PC-9 (cell line): ENCODE measurements at regions not wholly inside any gene's neighbourhood (a gene's known extent, or its start where the extent isn't known, plus 50 kb on each side); places are given as distances from the start of the nearest gene placed in this dataset.

Experiments used
- BruUV-seq: library from RNA; stranded (reverse); fragments of 400-500 nt; replicated peaks from 2 replicates; lab custom pipeline; 2021; lab: Mats Ljungman, UMichigan
- CTCF ChIA-PET: fragments of 300-600 bp; sonication (Branson Sonifier 250); formaldehyde crosslinking; loops from one replicate; lab custom pipeline; 2022; ENCODE audit warnings: antibody characterized with exemption; lab: Charles Lee
- POLR2A ChIA-PET: fragments of 300-600 bp; sonication (Branson Sonifier 250); formaldehyde crosslinking; loops from one replicate; lab custom pipeline; 2022; ENCODE audit warnings: antibody characterized with exemption; ENCODE audit not compliant: unreplicated experiment; lab: Charles Lee
- DNase-seq, 2 experiments: peaks; one replicate each; pipeline versions ENCODE4 v3.0.0 to v3.0.0-alpha.2; 2015 to 2022; ENCODE audit warnings: mixed read lengths in 1 of 2
- H2AFZ ChIP-seq: fragments of 200-600 bp; sonication (generic); 2 replicates; pipeline ENCODE4 v1.8.1; 2017; ENCODE audit warnings: antibody characterized with exemption
- H3F3A ChIP-seq: fragments of 200-600 bp; sonication (generic); 2 replicates; pipeline ENCODE4 v1.8.1; 2017; ENCODE audit warnings: antibody characterized with exemption, mild to moderate bottlenecking, low read depth; ENCODE audit not compliant: insufficient read depth
- H3K27ac ChIP-seq: fragments of 200-600 bp; sonication (generic); 2 replicates; pipeline ENCODE4 v1.6.1; 2016; ENCODE audit warnings: mixed run types
- H3K27me3 ChIP-seq: fragments of 200-600 bp; sonication (generic); 2 replicates; pipeline ENCODE4 v1.6.1; 2016; ENCODE audit warnings: low read depth, mixed run types; ENCODE audit not compliant: insufficient read depth
- H3K36me3 ChIP-seq: fragments of 200-600 bp; sonication (generic); 2 replicates; pipeline ENCODE4 v1.6.1; 2016; ENCODE audit warnings: low read depth, mixed run types
- H3K4me1 ChIP-seq: fragments of 200-600 bp; sonication (generic); replicated peaks from 2 replicates; pipeline ENCODE4 v1.6.1; 2016; ENCODE audit warnings: mixed run types; ENCODE audit not compliant: insufficient read depth
- H3K4me2 ChIP-seq: fragments of 200-600 bp; sonication (generic); 2 replicates; pipeline ENCODE4 v1.6.1; 2017; ENCODE audit warnings: mixed run types
- H3K4me3 ChIP-seq: fragments of 200-600 bp; sonication (generic); 2 replicates; pipeline ENCODE4 v1.6.1; 2016; ENCODE audit warnings: mixed run types
- H3K79me2 ChIP-seq: fragments of 200-600 bp; sonication (generic); 2 replicates; pipeline ENCODE4 v1.6.1; 2017; ENCODE audit warnings: low read depth, mixed run types
- H3K9me2 ChIP-seq: fragments of 200-600 bp; sonication (generic); 2 replicates; pipeline ENCODE4 v1.8.1; 2017; ENCODE audit warnings: mild to moderate bottlenecking; ENCODE audit not compliant: insufficient read depth
- H3K9me3 ChIP-seq: fragments of 200-600 bp; sonication (generic); 2 replicates; pipeline ENCODE4 v1.8.1; 2016; ENCODE audit warnings: low read depth; ENCODE audit not compliant: insufficient read depth
- H4K20me1 ChIP-seq: fragments of 200-600 bp; sonication (generic); 2 replicates; pipeline ENCODE4 v1.8.1; 2017; ENCODE audit not compliant: insufficient read depth
- CTCF ChIP-seq: fragments of 200-600 bp; sonication (generic); conservative IDR thresholded peaks from 2 replicates; pipeline ENCODE4 v1.6.1; 2017; ENCODE audit warnings: mixed run types, antibody characterized with exemption, mild to moderate bottlenecking, moderate library complexity
- EZH2 ChIP-seq: fragments of 200-600 bp; sonication (generic); IDR thresholded peaks from 2 replicates; pipeline ENCODE4 v1.8.0; 2017; ENCODE audit warnings: antibody characterized with exemption, low read depth
- intact Hi-C: fragments of 100-400 bp; cut with micrococcal nuclease; formaldehyde crosslinking; loops from one replicate; pipeline ENCODE4 v1.10.0; 2022; ENCODE audit not compliant: unreplicated experiment

- no peak overlapping the region for H3K4me3 ChIP-seq
- intact Hi-C loops: no loop called here
- CTCF ChIA-PET: no interaction called here
- H3F3A ChIP-seq: no peaks in the 10 kb centered on the region
- TF ChIP-seq EZH2 (no peak), CTCF (no peak)
- H3K36me3 ChIP-seq: no peaks in the 10 kb centered on the region
- no peaks in the 10 kb centered on the region for H3K9me2 ChIP-seq
- H2AFZ ChIP-seq: no peak overlapping the region
- H3K9me3 ChIP-seq: no peaks in the 10 kb centered on the region
- POLR2A ChIA-PET: no interaction called here
- H3K4me2 ChIP-seq: no peak overlapping the region
- no peak overlapping the region for H3K27ac ChIP-seq
- no peaks in the 10 kb centered on the region for H3K27me3 ChIP-seq
- H4K20me1 ChIP-seq: no peaks in the 10 kb centered on the region
- no peak for DNase-seq
- no peaks in the 10 kb centered on the region for H3K79me2 ChIP-seq
- no TSS peak for BruUV-seq
- no peaks in the 10 kb centered on the region for H3K4me1 ChIP-seq
These were observed 219.7 kb upstream of the COL8A1 start for GRCh38 chr3:99418709-99419108.

- H3K36me3 ChIP-seq: no peaks in the 10 kb centered on the region
- no peak overlapping the region for H2AFZ ChIP-seq
- no peaks in the 10 kb centered on the region for H3K4me1 ChIP-seq
- no peaks in the 10 kb centered on the region for H3F3A ChIP-seq
- TF ChIP-seq EZH2 (no peak), CTCF (no peak)
- H3K27me3 ChIP-seq: no peaks in the 10 kb centered on the region
- DNase-seq: no peak
- no peak overlapping the region for H3K27ac ChIP-seq
- POLR2A ChIA-PET: interaction anchor here (0.6 kb wide), 1 partner anchor 225 kb away, joined by 3 read pairs; no protein-coding TSS in a partner anchor
- no peaks in the 10 kb centered on the region for H4K20me1 ChIP-seq
- intact Hi-C loops: no loop called here
- H3K9me3 ChIP-seq: no peaks in the 10 kb centered on the region
- no TSS peak for BruUV-seq
- H3K9me2 ChIP-seq: no peaks in the 10 kb centered on the region
- no peak overlapping the region for H3K4me3 ChIP-seq
- CTCF ChIA-PET: no interaction called here
- no peak overlapping the region for H3K4me2 ChIP-seq
- H3K79me2 ChIP-seq: no peaks in the 10 kb centered on the region
These were observed 220.2 kb upstream of the COL8A1 start for GRCh38 chr3:99418209-99418635.

GRCh38 chr3:99413504-99413903 lies 224.9 kb upstream of the COL8A1 start:
- TF ChIP-seq CTCF (no peak), EZH2 (no peak)
- no peaks in the 10 kb centered on the region for H3K36me3 ChIP-seq
- H3K9me2 ChIP-seq: no peaks in the 10 kb centered on the region
- H4K20me1 ChIP-seq: no peaks in the 10 kb centered on the region
- H3F3A ChIP-seq: no peaks in the 10 kb centered on the region
- H3K27ac ChIP-seq: no peak overlapping the region
- intact Hi-C loops: no loop called here
- H2AFZ ChIP-seq: no peak overlapping the region
- no peak overlapping the region for H3K4me2 ChIP-seq
- BruUV-seq: no TSS peak
- ChIA-PET POLR2A (no interaction called here), CTCF (no interaction called here)
- no peaks in the 10 kb centered on the region for H3K9me3 ChIP-seq
- H3K79me2 ChIP-seq: no peaks in the 10 kb centered on the region
- H3K27me3 ChIP-seq: no peaks in the 10 kb centered on the region
- no peaks in the 10 kb centered on the region for H3K4me1 ChIP-seq
- H3K4me3 ChIP-seq: no peak overlapping the region
- DNase-seq: no peak
